Fibroblast of lung (primary cell): ENCODE measurements at regions not wholly inside any gene's neighbourhood (a gene's known extent, or its start where the extent isn't known, plus 50 kb on each side); places are given as distances from the start of the nearest gene placed in this dataset.

Experiments used
- DNase-seq, 2 donors: peaks; one replicate each; pipeline versions ENCODE4 v3.0.0 to v3.0.0-alpha.2; 2010; ENCODE audit warnings: low read depth in 2 of 2
- H2AFZ ChIP-seq: 2 replicates; pipeline ENCODE4 v1.5.1; 2012; ENCODE audit warnings: low read length, control low read depth, inconsistent platforms
- H3K27ac ChIP-seq: 2 replicates; pipeline ENCODE4 v1.5.1; 2011; ENCODE audit warnings: low read length, control low read depth; ENCODE audit not compliant: insufficient read depth
- H3K27me3 ChIP-seq: 2 replicates; pipeline ENCODE4 v1.5.1; 2011; ENCODE audit warnings: mild to moderate bottlenecking, low read length; ENCODE audit not compliant: control insufficient read depth, insufficient read depth
- H3K36me3 ChIP-seq: 2 replicates; pipeline ENCODE4 v1.5.1; 2011; ENCODE audit warnings: low read length; ENCODE audit not compliant: control insufficient read depth, insufficient read depth
- H3K4me1 ChIP-seq: 2 replicates; pipeline ENCODE4 v1.5.1; 2011; ENCODE audit warnings: low read length; ENCODE audit not compliant: control insufficient read depth, insufficient read depth; ENCODE audit errors: extremely low read depth
- H3K4me2 ChIP-seq: 2 replicates; pipeline ENCODE4 v1.5.1; 2011; ENCODE audit warnings: low read length, control low read depth; ENCODE audit not compliant: insufficient read depth; ENCODE audit errors: extremely low read depth
- H3K4me3 ChIP-seq, 4 experiments: fragments of 200-600 bp in 1 of 4; sonication (generic) in 1 of 4; replicated peaks in 1 of 4; 2 replicates each; pipeline ENCODE4 v1.5.1; 2011 to 2016; ENCODE audit warnings: low read length in 4 of 4, low read depth in 3 of 4, mild to moderate bottlenecking in 3 of 4, control low read depth in 2 of 4, inconsistent platforms in 1 of 4, mixed read lengths in 1 of 4; ENCODE audit not compliant: insufficient read depth in 1 of 4; ENCODE audit errors: control extremely low read depth in 1 of 4
- H3K79me2 ChIP-seq: 2 replicates; pipeline ENCODE4 v1.5.1; 2012; ENCODE audit warnings: mild to moderate bottlenecking, low read length, inconsistent platforms; ENCODE audit not compliant: control insufficient read depth, insufficient read depth
- H3K9ac ChIP-seq: 2 replicates; pipeline ENCODE4 v1.5.1; 2011; ENCODE audit warnings: mild to moderate bottlenecking, low read length, control low read depth; ENCODE audit not compliant: insufficient read depth
- H3K9me3 ChIP-seq: 2 replicates; pipeline ENCODE4 v1.5.1; 2012; ENCODE audit warnings: low read depth, low read length; ENCODE audit not compliant: control insufficient read depth, insufficient read depth
- H4K20me1 ChIP-seq: 2 replicates; pipeline ENCODE4 v1.5.1; 2011; ENCODE audit warnings: low read length; ENCODE audit not compliant: control insufficient read depth, insufficient read depth; ENCODE audit errors: extremely low read depth
- CTCF ChIP-seq, 2 donors: IDR thresholded peaks in 1 of 2; conservative IDR thresholded peaks in 1 of 2; 1 replicate in 1 of 2; 2 replicates in 1 of 2; pipeline ENCODE4 v1.5.1; 2011 to 2012; ENCODE audit warnings: low read length in 2 of 2, control low read depth in 1 of 2, inconsistent platforms in 1 of 2, low read depth in 1 of 2, mild to moderate bottlenecking in 1 of 2
- EZH2 ChIP-seq: IDR thresholded peaks from 2 replicates; pipeline ENCODE4 v1.5.1; 2012; ENCODE audit warnings: low read length, control low read depth, mild to moderate bottlenecking; ENCODE audit errors: missing control alignments

- Histone ChIP-seq H3K9ac (no peak overlapping the region), H4K20me1 (no peaks in the 10 kb centered on the region), H3K27me3 (no peaks in the 10 kb centered on the region), H3K9me3 (no peaks in the 10 kb centered on the region), H3K27ac (no peak overlapping the region), H3K36me3 (no peaks in the 10 kb centered on the region), H3K4me3 (no peak overlapping the region), H3K4me2 (no peak overlapping the region), H3K4me1 (no peaks in the 10 kb centered on the region), H2AFZ (no peak overlapping the region), H3K79me2 (no peaks in the 10 kb centered on the region)
- DNase-seq: no peak
- no peak for TF ChIP-seq CTCF (conservative IDR thresholded peaks at IDR 0.05 in 1 of 2, IDR thresholded peaks at IDR 0.05 in 1 of 2; ENCODE audit: low read depth in 1 of 2, low read length in 2 of 2)
- no peak for TF ChIP-seq EZH2
Measured at GRCh38 chr7:80318081-80318480, 183.4 kb downstream of the GNAI1 start.

- Histone ChIP-seq H3K4me2 (no peak overlapping the region), H3K36me3 (no peaks in the 10 kb centered on the region), H3K27me3 (no peaks in the 10 kb centered on the region), H2AFZ (no peak overlapping the region), H3K9ac (no peak overlapping the region), H3K4me3 (no peak overlapping the region), H3K79me2 (no peaks in the 10 kb centered on the region), H3K9me3 (no peaks in the 10 kb centered on the region), H3K27ac (no peak overlapping the region), H3K4me1 (no peaks in the 10 kb centered on the region), H4K20me1 (no peaks in the 10 kb centered on the region)
- DNase-seq: no peak
- TF ChIP-seq EZH2 (no peak), CTCF (conservative IDR thresholded peaks at IDR 0.05 in 1 of 2, IDR thresholded peaks at IDR 0.05 in 1 of 2; ENCODE audit: low read depth in 1 of 2, low read length in 2 of 2) (no peak)
Measured at GRCh38 chr7:80316811-80317210, 182.2 kb downstream of the GNAI1 start.

- Histone ChIP-seq H3K4me1 (no peaks in the 10 kb centered on the region), H3K9me3 (no peaks in the 10 kb centered on the region), H4K20me1 (no peaks in the 10 kb centered on the region), H3K27me3 (no peaks in the 10 kb centered on the region), H3K36me3 (no peaks in the 10 kb centered on the region), H3K4me3 (no peak overlapping the region), H2AFZ (no peak overlapping the region), H3K9ac (no peak overlapping the region), H3K79me2 (no peaks in the 10 kb centered on the region), H3K27ac (no peak overlapping the region), H3K4me2 (no peak overlapping the region)
- TF ChIP-seq CTCF (conservative IDR thresholded peaks at IDR 0.05 in 1 of 2, IDR thresholded peaks at IDR 0.05 in 1 of 2; ENCODE audit: low read depth in 1 of 2, low read length in 2 of 2): no peak
- TF ChIP-seq EZH2: no peak
- DNase-seq: no peak
Measured at GRCh38 chr7:80313716-80314115, 179.1 kb downstream of the GNAI1 start.
